Fibroblast of lung (primary cell): ENCODE measurements at regions not wholly inside any gene's neighbourhood (a gene's known extent, or its start where the extent isn't known, plus 50 kb on each side); places are given as distances from the start of the nearest gene placed in this dataset.

Experiments
- DNase-seq, 2 donors: peaks; one replicate each; pipeline versions ENCODE4 v3.0.0 to v3.0.0-alpha.2; 2010; ENCODE audit warnings: low read depth in 2 of 2
- H2AFZ ChIP-seq: 2 replicates; pipeline ENCODE4 v1.5.1; 2012; ENCODE audit warnings: low read length, control low read depth, inconsistent platforms
- H3K27ac ChIP-seq: 2 replicates; pipeline ENCODE4 v1.5.1; 2011; ENCODE audit warnings: low read length, control low read depth; ENCODE audit not compliant: insufficient read depth
- H3K27me3 ChIP-seq: 2 replicates; pipeline ENCODE4 v1.5.1; 2011; ENCODE audit warnings: mild to moderate bottlenecking, low read length; ENCODE audit not compliant: control insufficient read depth, insufficient read depth
- H3K36me3 ChIP-seq: 2 replicates; pipeline ENCODE4 v1.5.1; 2011; ENCODE audit warnings: low read length; ENCODE audit not compliant: control insufficient read depth, insufficient read depth
- H3K4me1 ChIP-seq: 2 replicates; pipeline ENCODE4 v1.5.1; 2011; ENCODE audit warnings: low read length; ENCODE audit not compliant: control insufficient read depth, insufficient read depth; ENCODE audit errors: extremely low read depth
- H3K4me2 ChIP-seq: 2 replicates; pipeline ENCODE4 v1.5.1; 2011; ENCODE audit warnings: low read length, control low read depth; ENCODE audit not compliant: insufficient read depth; ENCODE audit errors: extremely low read depth
- H3K4me3 ChIP-seq, 4 experiments: fragments of 200-600 bp in 1 of 4; sonication (generic) in 1 of 4; replicated peaks in 1 of 4; 2 replicates each; pipeline ENCODE4 v1.5.1; 2011 to 2016; ENCODE audit warnings: low read length in 4 of 4, low read depth in 3 of 4, mild to moderate bottlenecking in 3 of 4, control low read depth in 2 of 4, inconsistent platforms in 1 of 4, mixed read lengths in 1 of 4; ENCODE audit not compliant: insufficient read depth in 1 of 4; ENCODE audit errors: control extremely low read depth in 1 of 4
- H3K79me2 ChIP-seq: 2 replicates; pipeline ENCODE4 v1.5.1; 2012; ENCODE audit warnings: mild to moderate bottlenecking, low read length, inconsistent platforms; ENCODE audit not compliant: control insufficient read depth, insufficient read depth
- H3K9ac ChIP-seq: 2 replicates; pipeline ENCODE4 v1.5.1; 2011; ENCODE audit warnings: mild to moderate bottlenecking, low read length, control low read depth; ENCODE audit not compliant: insufficient read depth
- H3K9me3 ChIP-seq: 2 replicates; pipeline ENCODE4 v1.5.1; 2012; ENCODE audit warnings: low read depth, low read length; ENCODE audit not compliant: control insufficient read depth, insufficient read depth
- H4K20me1 ChIP-seq: 2 replicates; pipeline ENCODE4 v1.5.1; 2011; ENCODE audit warnings: low read length; ENCODE audit not compliant: control insufficient read depth, insufficient read depth; ENCODE audit errors: extremely low read depth
- CTCF ChIP-seq, 2 donors: IDR thresholded peaks in 1 of 2; conservative IDR thresholded peaks in 1 of 2; 1 replicate in 1 of 2; 2 replicates in 1 of 2; pipeline ENCODE4 v1.5.1; 2011 to 2012; ENCODE audit warnings: low read length in 2 of 2, control low read depth in 1 of 2, inconsistent platforms in 1 of 2, low read depth in 1 of 2, mild to moderate bottlenecking in 1 of 2
- EZH2 ChIP-seq: IDR thresholded peaks from 2 replicates; pipeline ENCODE4 v1.5.1; 2012; ENCODE audit warnings: low read length, control low read depth, mild to moderate bottlenecking; ENCODE audit errors: missing control alignments

- H3K36me3 ChIP-seq: no peaks in the 10 kb centered on the region
- no peak for TF ChIP-seq CTCF (conservative IDR thresholded peaks at IDR 0.05 in 1 of 2, IDR thresholded peaks at IDR 0.05 in 1 of 2; ENCODE audit: low read depth in 1 of 2, low read length in 2 of 2)
- TF ChIP-seq EZH2: no peak
- peaks cover 7% of the 10 kb centered on the region for H3K4me1 ChIP-seq
- H2AFZ ChIP-seq: no peak overlapping the region
- H3K9me3 ChIP-seq: no peaks in the 10 kb centered on the region
- DNase-seq: peak in 1 of 2 donors; percentile 79
- H3K79me2 ChIP-seq: no peaks in the 10 kb centered on the region
- H3K9ac ChIP-seq: no peak overlapping the region
- H4K20me1 ChIP-seq: no peaks in the 10 kb centered on the region
- no peak overlapping the region for H3K27ac ChIP-seq
- no peaks in the 10 kb centered on the region for H3K27me3 ChIP-seq
- no peak overlapping the region for H3K4me2 ChIP-seq
- no peak overlapping the region for H3K4me3 ChIP-seq
Measured at GRCh38 chr21:35234725-35235124, 185.6 kb upstream of the RUNX1 start.

- Histone ChIP-seq H3K27me3 (no peaks in the 10 kb centered on the region), H3K4me3 (no peak overlapping the region), H3K4me1 (peaks cover 4% of the 10 kb centered on the region), H3K9me3 (no peaks in the 10 kb centered on the region), H2AFZ (no peak overlapping the region), H3K79me2 (no peaks in the 10 kb centered on the region), H3K9ac (no peak overlapping the region), H4K20me1 (no peaks in the 10 kb centered on the region), H3K36me3 (no peaks in the 10 kb centered on the region), H3K27ac (no peak overlapping the region), H3K4me2 (no peak overlapping the region)
- DNase-seq: no peak
- TF ChIP-seq CTCF (conservative IDR thresholded peaks at IDR 0.05 in 1 of 2, IDR thresholded peaks at IDR 0.05 in 1 of 2; ENCODE audit: low read depth in 1 of 2, low read length in 2 of 2): no peak
- TF ChIP-seq EZH2: no peak
Measured at GRCh38 chr21:35233756-35234155, 184.7 kb upstream of the RUNX1 start.

GRCh38 chr21:35232545-35233176 lies 183.6 kb upstream of the RUNX1 start:
- Histone ChIP-seq H3K4me1 (peaks cover 4% of the 10 kb centered on the region), H3K79me2 (no peaks in the 10 kb centered on the region), H3K9me3 (no peaks in the 10 kb centered on the region), H3K4me2 (no peak overlapping the region), H3K36me3 (no peaks in the 10 kb centered on the region), H2AFZ (no peak overlapping the region), H4K20me1 (no peaks in the 10 kb centered on the region), H3K27me3 (no peaks in the 10 kb centered on the region), H3K4me3 (no peak overlapping the region), H3K9ac (no peak overlapping the region), H3K27ac (no peak overlapping the region)
- TF ChIP-seq EZH2: no peak
- no peak for TF ChIP-seq CTCF (conservative IDR thresholded peaks at IDR 0.05 in 1 of 2, IDR thresholded peaks at IDR 0.05 in 1 of 2; ENCODE audit: low read depth in 1 of 2, low read length in 2 of 2)
- DNase-seq: peak; percentile 93 to 98
